ENCODE measurements at regions not wholly inside any gene's neighbourhood (a gene's known extent, or its start where the extent isn't known, plus 50 kb on each side); places are given as distances from the start of the nearest gene placed in this dataset.

DNA sequence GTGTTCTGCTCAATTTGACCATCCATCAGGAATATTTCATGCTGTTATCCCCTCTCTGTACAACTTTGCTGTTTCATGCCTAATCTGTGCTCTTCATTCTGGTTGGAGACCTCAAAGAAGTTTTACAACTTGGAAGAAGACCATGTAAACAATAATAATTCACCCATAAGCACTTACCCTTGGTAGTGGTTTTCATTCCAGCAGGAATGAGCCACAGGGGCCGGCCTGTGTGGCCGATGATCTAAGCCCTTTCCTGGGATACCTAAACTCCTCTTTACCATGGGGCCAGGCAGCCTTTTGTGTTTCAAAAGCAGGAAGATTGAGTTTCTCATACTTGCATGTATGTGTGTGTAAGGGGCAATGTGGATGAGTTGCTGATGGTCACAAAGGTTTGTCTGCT is 165.0 kb downstream of the FGF1 start:
- TF ChIP-seq CTCF (IDR thresholded peaks at IDR 0.05; ENCODE audit: extremely low read depth in 1 of 2, insufficient read depth in 1 of 2, low read depth in 1 of 2, low read length in 2 of 2) (no peak), EZH2 (IDR thresholded peaks at IDR 0.05; ENCODE audit: borderline replicate concordance, low read depth, low read length, severe bottlenecking) (no peak), FOS (IDR thresholded peaks at IDR 0.05; ENCODE audit: borderline replicate concordance, insufficient read depth, low read length) (no peak), GATA2 (IDR thresholded peaks at IDR 0.05; ENCODE audit: insufficient read depth, insufficient read length, low read depth, low read length) (no peak), POLR2A (IDR thresholded peaks at IDR 0.05; ENCODE audit: low read depth, low read length) (no peak), MYC (IDR thresholded peaks at IDR 0.05; ENCODE audit: low read depth, low read length) (no peak), POLR2AphosphoS5 (IDR thresholded peaks at IDR 0.05; ENCODE audit: insufficient read depth, low read depth, low read length) (no peak)
